Kidney capillary endothelial cell (primary cell): ENCODE measurements at regions not wholly inside any gene's neighbourhood (a gene's known extent, or its start where the extent isn't known, plus 50 kb on each side); places are given as distances from the start of the nearest gene placed in this dataset.
"Not testable (repeated sequence)": the region's sequence is repeated elsewhere in the genome, so short reads cannot be mapped to it uniquely, and the experiment has no call there.

Experiments
- DNase-seq: peaks from one replicate; pipeline ENCODE4 v3.0.0-alpha.2; 2018; ENCODE audit warnings: low spot score

- no peak for DNase-seq
These were observed 311.5 kb downstream of the SOCS6 start for GRCh38 chr18:70600225-70600925.

- no peak for DNase-seq
These were observed 309.6 kb downstream of the SOCS6 start for GRCh38 chr18:70598406-70598805.

GRCh38 chr18:70582981-70583380, 294.1 kb downstream of the SOCS6 start:
- no peak for DNase-seq

GRCh38 chr18:70578480-70578879, 289.6 kb downstream of the SOCS6 start:
- no peak for DNase-seq

- DNase-seq: no peak
These were observed 288.2 kb downstream of the SOCS6 start for GRCh38 chr18:70577023-70577420.

GRCh38 chr18:70576276-70577022, 287.6 kb downstream of the SOCS6 start:
- DNase-seq: no peak

GRCh38 chr18:70574951-70575350, 286.1 kb downstream of the SOCS6 start:
- DNase-seq: not testable (repeated sequence)

GRCh38 chr18:70569647-70570046, 280.8 kb downstream of the SOCS6 start:
- DNase-seq: not testable (repeated sequence)

- no peak for DNase-seq
These were observed 270.6 kb downstream of the SOCS6 start for GRCh38 chr18:70559446-70559845.

- DNase-seq: no peak
These were observed 269.5 kb downstream of the SOCS6 start for GRCh38 chr18:70558371-70558770.

- DNase-seq: no peak
These were observed 266.1 kb downstream of the SOCS6 start for GRCh38 chr18:70554854-70555445.

GRCh38 chr18:70553936-70554260, 265.1 kb downstream of the SOCS6 start:
- DNase-seq: no peak

GRCh38 chr18:70553245-70553935, 264.5 kb downstream of the SOCS6 start:
- no peak for DNase-seq

GRCh38 chr18:70536370-70537062, 247.7 kb downstream of the SOCS6 start:
- DNase-seq: no peak

- no peak for DNase-seq
These were observed 246.2 kb downstream of the SOCS6 start for GRCh38 chr18:70535041-70535440.

- not testable (repeated sequence) for DNase-seq
These were observed 236.5 kb downstream of the SOCS6 start for GRCh38 chr18:70525322-70525721.

- no peak for DNase-seq
These were observed 234.9 kb downstream of the SOCS6 start for GRCh38 chr18:70523792-70524182.

- DNase-seq: no peak
These were observed 234.4 kb downstream of the SOCS6 start for GRCh38 chr18:70523035-70523791.

- DNase-seq: no peak
These were observed 233.4 kb downstream of the SOCS6 start for GRCh38 chr18:70522183-70522680.

GRCh38 chr18:70520867-70521266, 232.0 kb downstream of the SOCS6 start:
- DNase-seq: no peak

- no peak for DNase-seq
These were observed 224.8 kb downstream of the SOCS6 start for GRCh38 chr18:70513502-70514171.
